ENCODE measurements at regions not wholly inside any gene's neighbourhood (a gene's known extent, or its start where the extent isn't known, plus 50 kb on each side); places are given as distances from the start of the nearest gene placed in this dataset.

- no peak overlapping the region for H3K4me3 ChIP-seq (ENCODE audit: control insufficient read depth, low read depth, low read length)
- no peak for DNase-seq (ENCODE audit: low read depth)
- TF ChIP-seq CTCF (conservative IDR thresholded peaks at IDR 0.05; ENCODE audit: control insufficient read depth, insufficient read depth, low read depth, low read length): no peak
These were observed 175.1 kb downstream of the ANKRD30B start for GRCh38 chr18:14922965-14923565.

- DNase-seq (ENCODE audit: low read depth): no peak
- H3K4me3 ChIP-seq (ENCODE audit: control insufficient read depth, low read depth, low read length): no peak overlapping the region
- TF ChIP-seq CTCF (conservative IDR thresholded peaks at IDR 0.05; ENCODE audit: control insufficient read depth, insufficient read depth, low read depth, low read length): no peak
These were observed 176.3 kb downstream of the ANKRD30B start for GRCh38 chr18:14924226-14924625.

- TF ChIP-seq CTCF (conservative IDR thresholded peaks at IDR 0.05; ENCODE audit: control insufficient read depth, insufficient read depth, low read depth, low read length): no peak
- H3K4me3 ChIP-seq (ENCODE audit: control insufficient read depth, low read depth, low read length): no peak overlapping the region
- DNase-seq (ENCODE audit: low read depth): no peak
These were observed 177.3 kb downstream of the ANKRD30B start for GRCh38 chr18:14925281-14925709.

GRCh38 chr18:14927701-14928100 is 179.7 kb downstream of the ANKRD30B start:
- no peak overlapping the region for H3K4me3 ChIP-seq (ENCODE audit: control insufficient read depth, low read depth, low read length)
- no peak for DNase-seq (ENCODE audit: low read depth)
- TF ChIP-seq CTCF (conservative IDR thresholded peaks at IDR 0.05; ENCODE audit: control insufficient read depth, insufficient read depth, low read depth, low read length): no peak

GRCh38 chr18:14928396-14928795 is 180.4 kb downstream of the ANKRD30B start:
- TF ChIP-seq CTCF (conservative IDR thresholded peaks at IDR 0.05; ENCODE audit: control insufficient read depth, insufficient read depth, low read depth, low read length): no peak
- DNase-seq (ENCODE audit: low read depth): no peak
- no peak overlapping the region for H3K4me3 ChIP-seq (ENCODE audit: control insufficient read depth, low read depth, low read length)

GRCh38 chr18:14930076-14930475 is 182.1 kb downstream of the ANKRD30B start:
- no peak for TF ChIP-seq CTCF (conservative IDR thresholded peaks at IDR 0.05; ENCODE audit: control insufficient read depth, insufficient read depth, low read depth, low read length)
- H3K4me3 ChIP-seq (ENCODE audit: control insufficient read depth, low read depth, low read length): no peak overlapping the region
- DNase-seq (ENCODE audit: low read depth): no peak

- no peak overlapping the region for H3K4me3 ChIP-seq (ENCODE audit: control insufficient read depth, low read depth, low read length)
- DNase-seq (ENCODE audit: low read depth): no peak
- no peak for TF ChIP-seq CTCF (conservative IDR thresholded peaks at IDR 0.05; ENCODE audit: control insufficient read depth, insufficient read depth, low read depth, low read length)
These were observed 182.6 kb downstream of the ANKRD30B start for GRCh38 chr18:14930576-14930975.

All from fibroblast of mammary gland (primary cell).